Cardiac muscle cell (in vitro differentiated cells and primary cell): ENCODE measurements at regions not wholly inside any gene's neighbourhood (a gene's known extent, or its start where the extent isn't known, plus 50 kb on each side); places are given as distances from the start of the nearest gene placed in this dataset.

ENCODE experiments used
- DNase-seq, 2 donors: peaks; one replicate each; pipeline versions ENCODE4 v3.0.0 to v3.0.0-alpha.2; 2010 to 2017; ENCODE audit warnings: low read depth in 1 of 2, low spot score in 1 of 2
- H3K27ac ChIP-seq: fragments of 200-600 bp; sonication (generic); 2 replicates; pipeline ENCODE4 v1.5.1; 2016
- H3K27me3 ChIP-seq: fragments of 200-600 bp; sonication (generic); 2 replicates; pipeline ENCODE4 v1.6.0; 2016; ENCODE audit warnings: control low read depth
- H3K36me3 ChIP-seq: fragments of 200-600 bp; sonication (generic); 2 replicates; pipeline ENCODE4 v1.5.1; 2016; ENCODE audit warnings: control low read depth
- H3K4me1 ChIP-seq: fragments of 200-600 bp; sonication (generic); 2 replicates; pipeline ENCODE4 v1.8.1; 2017; ENCODE audit warnings: low read depth, mild to moderate bottlenecking, mixed run types
- H3K4me3 ChIP-seq: fragments of 200-600 bp; sonication (generic); 2 replicates; pipeline ENCODE4 v1.5.1; 2016; ENCODE audit warnings: mild to moderate bottlenecking
- H3K9me3 ChIP-seq: fragments of 200-600 bp; sonication (generic); 2 replicates; pipeline ENCODE4 v1.5.1; 2017; ENCODE audit warnings: low read depth, mild to moderate bottlenecking, control low read depth
- TF ChIP-seq, protein P1 (sequence below): IDR thresholded peaks from 2 replicates; pipeline ENCODE4 v1.5.1; 2012; ENCODE audit warnings: low read depth, mild to moderate bottlenecking, low read length

DNA sequence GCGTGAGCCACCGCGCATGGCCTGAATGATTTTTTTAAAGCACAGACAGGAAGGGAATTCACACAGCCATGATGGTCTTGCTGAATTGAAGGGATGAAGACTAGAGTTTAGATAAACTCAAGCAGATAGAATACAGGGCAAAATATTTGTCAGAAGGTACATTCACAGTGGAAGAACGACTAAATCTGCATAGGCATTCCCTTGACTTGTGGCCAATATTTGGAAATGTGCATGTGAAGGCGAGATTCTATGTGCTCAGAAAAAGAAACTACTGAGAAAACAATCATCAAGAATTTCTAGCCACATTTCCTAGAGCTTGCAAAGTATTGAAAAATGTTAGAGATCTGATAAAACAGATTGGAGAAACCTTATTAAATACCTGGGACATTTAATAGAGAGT is 1166.2 kb downstream of the DNAJB9 start:
- H3K27me3 ChIP-seq, result no peaks in the 10 kb centered on the region
- H3K9me3 ChIP-seq, result no peaks in the 10 kb centered on the region
- no peak for DNase-seq
- no peaks in the 10 kb centered on the region for H3K4me1 ChIP-seq
- TF ChIP-seq, protein P1, sequence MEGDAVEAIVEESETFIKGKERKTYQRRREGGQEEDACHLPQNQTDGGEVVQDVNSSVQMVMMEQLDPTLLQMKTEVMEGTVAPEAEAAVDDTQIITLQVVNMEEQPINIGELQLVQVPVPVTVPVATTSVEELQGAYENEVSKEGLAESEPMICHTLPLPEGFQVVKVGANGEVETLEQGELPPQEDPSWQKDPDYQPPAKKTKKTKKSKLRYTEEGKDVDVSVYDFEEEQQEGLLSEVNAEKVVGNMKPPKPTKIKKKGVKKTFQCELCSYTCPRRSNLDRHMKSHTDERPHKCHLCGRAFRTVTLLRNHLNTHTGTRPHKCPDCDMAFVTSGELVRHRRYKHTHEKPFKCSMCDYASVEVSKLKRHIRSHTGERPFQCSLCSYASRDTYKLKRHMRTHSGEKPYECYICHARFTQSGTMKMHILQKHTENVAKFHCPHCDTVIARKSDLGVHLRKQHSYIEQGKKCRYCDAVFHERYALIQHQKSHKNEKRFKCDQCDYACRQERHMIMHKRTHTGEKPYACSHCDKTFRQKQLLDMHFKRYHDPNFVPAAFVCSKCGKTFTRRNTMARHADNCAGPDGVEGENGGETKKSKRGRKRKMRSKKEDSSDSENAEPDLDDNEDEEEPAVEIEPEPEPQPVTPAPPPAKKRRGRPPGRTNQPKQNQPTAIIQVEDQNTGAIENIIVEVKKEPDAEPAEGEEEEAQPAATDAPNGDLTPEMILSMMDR, result no peak
- no peak overlapping the region for H3K27ac ChIP-seq
- H3K36me3 ChIP-seq, result no peaks in the 10 kb centered on the region
- no peak overlapping the region for H3K4me3 ChIP-seq

DNA sequence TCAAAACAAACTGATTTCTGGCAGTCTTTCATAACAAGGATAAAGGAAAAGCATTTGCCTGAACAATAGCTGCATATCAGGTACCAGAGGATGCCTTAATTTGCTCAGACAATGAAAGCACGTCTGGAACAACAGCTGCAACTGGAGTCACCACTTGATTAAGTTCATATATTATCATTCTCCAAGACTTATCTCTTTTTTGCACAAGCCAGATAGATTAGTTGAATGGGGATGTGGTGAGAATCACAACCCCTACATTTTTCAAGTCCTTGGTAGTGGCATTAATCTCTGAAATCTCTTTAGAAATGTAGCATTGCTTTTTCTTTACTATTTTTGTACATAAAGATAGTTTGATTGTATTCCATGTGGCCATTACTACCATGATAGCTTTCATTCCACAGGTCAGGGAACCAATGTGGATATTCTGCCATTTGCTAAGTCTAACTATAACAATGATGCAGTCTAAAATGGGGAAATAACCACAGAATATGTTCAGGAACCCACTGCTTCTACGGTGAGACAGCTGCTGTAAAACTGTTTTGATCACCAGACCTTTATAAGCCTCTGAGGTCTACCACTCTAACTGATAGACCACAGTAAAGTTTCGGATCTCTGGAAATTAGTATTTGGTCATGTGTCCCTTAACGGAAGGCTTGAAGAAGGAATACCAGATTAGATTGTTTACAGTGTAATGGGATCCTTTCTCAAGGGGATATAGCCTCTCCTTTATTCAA is 1176.2 kb downstream of the DNAJB9 start:
- Histone ChIP-seq H3K36me3 (no peaks in the 10 kb centered on the region), H3K9me3 (no peaks in the 10 kb centered on the region), H3K27ac (no peak overlapping the region), H3K4me3 (no peak overlapping the region), H3K27me3 (no peaks in the 10 kb centered on the region), H3K4me1 (no peaks in the 10 kb centered on the region)
- TF ChIP-seq, protein P1, result no peak
- DNase-seq, result no peak

- DNase-seq, result no peak
- H3K27ac ChIP-seq, result no peak overlapping the region
- no peak overlapping the region for H3K4me3 ChIP-seq
- H3K36me3 ChIP-seq, result no peaks in the 10 kb centered on the region
- no peaks in the 10 kb centered on the region for H3K4me1 ChIP-seq
- TF ChIP-seq, protein P1, result no peak
- no peaks in the 10 kb centered on the region for H3K27me3 ChIP-seq
- no peaks in the 10 kb centered on the region for H3K9me3 ChIP-seq
Observed at GRCh38 chr7:109751241-109751640, 1181.6 kb downstream of the DNAJB9 start.

GRCh38 chr7:109752068-109752467 is 1182.4 kb downstream of the DNAJB9 start:
- Histone ChIP-seq H3K27me3 (no peaks in the 10 kb centered on the region), H3K36me3 (no peaks in the 10 kb centered on the region), H3K9me3 (no peaks in the 10 kb centered on the region), H3K27ac (no peak overlapping the region), H3K4me3 (no peak overlapping the region), H3K4me1 (no peaks in the 10 kb centered on the region)
- no peak for DNase-seq
- TF ChIP-seq, protein P1, result no peak

DNA sequence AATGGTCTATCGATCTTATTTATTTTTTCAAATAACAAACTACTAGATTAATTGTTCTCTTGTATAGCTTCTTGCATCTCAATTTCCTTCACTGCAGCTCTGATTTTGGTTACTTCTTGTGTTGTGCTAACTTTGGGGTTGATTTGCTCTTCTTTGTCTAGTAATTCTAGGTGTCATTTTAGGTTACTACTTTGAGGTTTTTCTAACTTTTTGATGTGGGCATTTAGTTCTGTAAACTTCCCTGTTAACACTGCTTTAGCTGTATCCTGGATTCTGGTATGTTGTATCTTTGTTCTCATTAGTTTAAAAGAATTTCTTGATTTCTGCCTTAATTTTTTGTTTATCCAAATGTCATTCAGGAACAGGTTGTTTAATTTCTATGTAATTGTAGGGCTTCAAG is 1188.0 kb downstream of the DNAJB9 start:
- Histone ChIP-seq H3K4me3 (no peak overlapping the region), H3K9me3 (no peaks in the 10 kb centered on the region), H3K4me1 (no peaks in the 10 kb centered on the region), H3K27me3 (no peaks in the 10 kb centered on the region), H3K36me3 (no peaks in the 10 kb centered on the region), H3K27ac (no peak overlapping the region)
- DNase-seq, result no peak
- TF ChIP-seq, protein P1, result no peak

DNA sequence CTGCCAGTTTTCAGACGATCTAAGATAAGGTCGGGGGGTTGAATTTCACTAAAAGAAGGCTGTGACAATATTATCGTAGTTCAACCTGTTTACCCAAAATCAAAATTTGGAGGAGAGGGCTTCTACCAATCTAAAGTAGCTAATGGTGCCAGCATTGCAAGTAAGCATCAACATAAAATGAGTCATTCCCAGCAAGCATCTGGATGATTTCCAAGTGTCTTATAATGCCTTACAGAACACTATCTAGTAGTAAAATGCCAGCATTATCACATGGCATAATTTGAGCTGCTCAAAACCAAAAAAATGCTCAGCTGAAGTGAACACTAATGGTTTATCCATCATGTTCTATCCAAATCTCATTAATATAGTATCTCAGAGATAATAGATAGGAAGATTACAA is 1193.9 kb downstream of the DNAJB9 start:
- no peak overlapping the region for H3K4me3 ChIP-seq
- H3K9me3 ChIP-seq, result no peaks in the 10 kb centered on the region
- H3K27ac ChIP-seq, result no peak overlapping the region
- TF ChIP-seq, protein P1, result no peak
- no peaks in the 10 kb centered on the region for H3K27me3 ChIP-seq
- no peaks in the 10 kb centered on the region for H3K36me3 ChIP-seq
- no peaks in the 10 kb centered on the region for H3K4me1 ChIP-seq
- DNase-seq, result no peak
